HL-60/S4 (cell line): ENCODE measurements at regions not wholly inside any gene's neighbourhood (a gene's known extent, or its start where the extent isn't known, plus 50 kb on each side); places are given as distances from the start of the nearest gene placed in this dataset.
"Not testable (repeated sequence)": the region's sequence is repeated elsewhere in the genome, so short reads cannot be mapped to it uniquely, and the experiment has no call there.

ENCODE experiments used
- in situ Hi-C: fragments of 300-500 bp; cut with MboI; formaldehyde crosslinking; loops from 2 replicates; pipeline ENCODE4 v1.14.3; 2022; ENCODE audit warnings: low sequenced_read_pairs

GRCh38 chr1:184889166-184889565, 85.1 kb downstream of the NIBAN1 start:
- in situ Hi-C loops, result no loop called here

- in situ Hi-C loops, result no loop called here
Measured at GRCh38 chr1:184888505-184888904, 85.8 kb downstream of the NIBAN1 start.

DNA sequence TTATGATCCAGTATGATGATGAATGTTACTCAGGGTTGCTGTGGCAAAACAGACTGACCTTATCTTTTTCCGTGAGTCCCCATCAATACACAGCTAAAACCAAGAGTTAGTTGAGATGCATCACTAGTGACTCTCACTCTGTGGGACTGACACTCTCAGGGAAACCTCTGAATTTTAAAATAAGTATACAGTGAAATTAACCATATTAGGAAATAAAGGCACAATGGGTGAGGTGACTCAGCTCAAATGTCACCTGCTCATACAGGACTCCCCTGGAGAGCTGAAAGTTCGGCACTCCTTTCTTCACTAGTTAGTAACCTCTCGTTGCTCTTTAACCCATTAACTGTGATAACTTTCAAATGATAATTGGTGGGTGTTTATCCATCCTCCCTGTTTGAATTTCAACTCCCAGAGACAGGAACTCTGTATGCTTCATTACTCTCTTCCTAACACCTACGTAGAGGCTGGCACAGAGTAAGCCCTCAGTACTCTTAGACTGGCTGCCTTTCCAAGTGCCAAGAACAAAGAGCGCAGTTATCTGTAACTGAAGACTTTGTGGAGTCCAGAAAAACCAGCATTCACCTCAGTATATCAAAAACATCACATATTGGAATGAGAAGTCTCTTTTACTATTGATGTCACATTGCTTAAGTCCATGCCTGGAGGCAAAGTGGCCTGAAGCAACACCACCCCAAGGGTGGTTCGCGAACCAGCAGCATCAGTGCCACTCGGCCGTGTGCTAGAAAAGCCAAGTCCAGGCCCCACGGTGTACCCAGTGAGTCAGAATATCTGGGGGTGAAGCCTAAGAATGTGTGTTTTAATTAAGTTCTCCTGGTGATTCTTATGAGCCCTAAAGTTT, 91.1 kb downstream of the NIBAN1 start:
- in situ Hi-C loops, result no loop called here

GRCh38 chr1:184881941-184882913, 92.1 kb downstream of the NIBAN1 start:
- in situ Hi-C loops, result no loop called here

- in situ Hi-C loops, result no loop called here
Measured at GRCh38 chr1:184879876-184880557, 94.3 kb downstream of the NIBAN1 start.

DNA sequence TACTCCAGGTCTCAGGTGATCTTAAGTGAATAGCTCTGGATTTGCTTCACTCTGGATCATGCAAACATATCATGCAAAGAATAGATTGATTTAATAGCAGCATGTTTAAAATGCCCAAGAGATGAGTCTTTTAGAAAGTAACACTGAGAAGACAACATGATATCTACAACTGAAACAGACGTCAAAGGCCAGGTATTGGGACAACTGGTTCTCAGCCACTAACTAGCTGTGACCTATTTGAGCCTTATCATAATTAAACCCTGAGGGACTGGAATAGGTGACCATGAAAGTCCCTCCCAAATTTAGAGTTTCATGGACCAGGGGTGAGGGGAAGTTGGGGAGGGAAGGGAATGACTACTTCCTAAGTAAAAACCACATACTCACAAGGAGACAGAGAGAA, 95.7 kb downstream of the NIBAN1 start:
- in situ Hi-C loops, result no loop called here

GRCh38 chr1:184878002-184878401, 96.3 kb downstream of the NIBAN1 start:
- in situ Hi-C loops, result no loop called here

DNA sequence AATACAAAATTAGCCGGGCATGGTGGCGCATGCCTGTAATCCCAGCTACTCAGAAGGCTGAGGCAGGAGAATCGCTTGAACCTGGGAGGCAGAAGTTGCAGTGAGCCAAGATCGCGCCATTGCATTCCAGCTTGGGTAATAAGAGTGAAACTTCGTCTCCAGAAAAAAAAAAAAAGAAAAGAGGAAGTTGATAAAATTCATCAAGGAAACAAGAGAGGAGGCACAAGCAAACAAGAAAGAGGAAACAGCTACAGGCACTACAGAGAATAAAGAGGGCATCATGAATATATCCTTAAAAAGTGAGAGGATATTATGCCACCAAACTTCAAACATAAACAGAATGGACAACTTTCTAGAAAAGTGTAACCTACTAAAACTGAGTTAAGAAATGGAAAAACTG, 98.3 kb downstream of the NIBAN1 start:
- in situ Hi-C loops, result not testable (repeated sequence)

GRCh38 chr1:184875218-184875617, 99.1 kb downstream of the NIBAN1 start:
- in situ Hi-C loops, result no loop called here

- in situ Hi-C loops, result no loop called here
Measured at GRCh38 chr1:184870319-184870718, 104.0 kb downstream of the NIBAN1 start.

DNA sequence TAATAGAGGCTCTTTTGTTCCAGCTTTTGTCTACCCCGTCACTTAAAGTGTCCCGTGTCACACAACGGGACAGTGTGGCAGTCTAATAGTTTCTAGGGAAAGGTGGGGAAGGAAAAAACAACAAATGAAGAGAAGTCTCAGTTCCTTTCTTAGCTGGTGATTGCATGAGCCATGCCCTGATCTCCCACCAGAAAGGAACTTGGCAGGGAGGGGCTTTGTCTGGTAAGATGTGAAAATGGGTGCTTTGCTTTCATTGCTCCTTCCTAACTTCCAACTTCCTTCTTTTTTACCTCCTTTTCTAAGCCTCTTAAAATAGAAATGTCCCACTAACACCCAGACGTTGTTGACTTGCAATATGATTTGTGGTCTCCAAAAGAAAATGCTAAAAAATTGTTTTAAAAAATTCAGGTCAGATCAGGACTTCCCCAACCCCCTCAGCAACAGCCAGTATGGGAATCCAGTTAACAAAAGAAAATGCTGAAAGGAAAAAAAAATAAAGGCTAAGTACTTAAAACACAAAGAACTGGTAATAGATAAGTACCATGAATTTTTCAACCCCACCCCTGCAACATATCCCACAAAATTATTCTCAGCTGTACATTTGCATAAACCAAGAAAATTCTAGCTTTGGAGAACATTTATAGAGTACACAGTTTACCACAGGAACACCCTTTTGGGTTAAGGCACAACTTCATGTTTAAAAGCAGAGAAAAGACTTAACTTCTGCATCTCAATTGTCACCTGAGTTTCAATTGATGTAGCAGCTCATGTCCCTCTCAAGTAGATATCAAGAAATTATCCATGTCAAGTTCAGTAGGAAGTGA, 106.2 kb downstream of the NIBAN1 start:
- in situ Hi-C loops, result no loop called here

- in situ Hi-C loops, result no loop called here
Measured at GRCh38 chr1:184866991-184867788, 107.1 kb downstream of the NIBAN1 start.

DNA sequence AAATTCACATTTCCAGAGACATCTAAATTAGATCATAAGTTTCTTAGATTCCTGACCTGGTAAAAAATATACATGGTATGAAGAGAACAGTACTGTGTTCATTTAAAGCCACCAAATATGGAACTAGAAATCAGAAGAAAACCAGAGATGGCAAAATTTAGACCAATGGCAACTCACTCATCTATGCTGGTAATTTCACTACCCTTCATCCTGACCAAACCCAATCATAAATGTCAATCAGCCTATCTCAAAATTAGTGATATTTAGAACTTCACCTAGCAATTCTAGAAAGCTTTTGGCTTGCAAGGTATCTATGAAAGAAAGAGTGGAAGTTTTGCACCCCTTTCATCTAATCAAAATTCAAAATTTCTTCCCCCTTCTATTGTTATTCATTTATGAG, 107.7 kb downstream of the NIBAN1 start:
- in situ Hi-C loops, result no loop called here

- in situ Hi-C loops, result no loop called here
Measured at GRCh38 chr1:184865831-184866230, 108.5 kb downstream of the NIBAN1 start.

GRCh38 chr1:184861755-184862336, 107.2 kb upstream of the EDEM3 start:
- in situ Hi-C loops, result no loop called here

- in situ Hi-C loops, result no loop called here
Measured at GRCh38 chr1:184860985-184861754, 106.5 kb upstream of the EDEM3 start.

DNA sequence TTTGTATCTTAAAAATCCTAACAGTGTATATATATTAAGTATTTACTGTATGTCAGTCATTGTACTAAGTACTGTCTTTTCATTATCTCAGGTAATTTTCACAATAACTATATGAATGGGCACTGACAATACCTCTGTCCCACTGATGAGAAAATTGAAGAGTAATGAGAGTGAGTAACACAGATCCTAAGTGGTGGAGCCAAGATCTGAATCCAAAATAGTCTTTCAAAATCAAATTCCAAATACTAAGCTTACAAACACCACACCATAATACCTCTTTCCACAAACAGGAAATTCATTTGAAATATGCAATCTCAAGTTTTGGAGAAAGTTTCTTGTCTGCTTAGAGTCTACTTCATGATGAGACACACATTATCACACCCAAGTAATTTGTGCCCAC, 105.9 kb upstream of the EDEM3 start:
- in situ Hi-C loops, result no loop called here

GRCh38 chr1:184859381-184860105, 104.9 kb upstream of the EDEM3 start:
- in situ Hi-C loops, result no loop called here
